Epithelial cell of esophagus (primary cell): ENCODE measurements at regions not wholly inside any gene's neighbourhood (a gene's known extent, or its start where the extent isn't known, plus 50 kb on each side); places are given as distances from the start of the nearest gene placed in this dataset.

ENCODE experiments used
- DNase-seq: peaks from one replicate; pipeline ENCODE4 v3.0.0; 2010; ENCODE audit warnings: low read depth
- H3K4me3 ChIP-seq: 2 replicates; pipeline ENCODE4 v1.5.1; 2011; ENCODE audit warnings: mild to moderate bottlenecking, low read length, control low read depth
- CTCF ChIP-seq: IDR thresholded peaks from 2 replicates; pipeline ENCODE4 v1.5.1; 2011; ENCODE audit warnings: low read depth, mild to moderate bottlenecking, low read length, control low read depth, inconsistent platforms; ENCODE audit not compliant: insufficient read depth; ENCODE audit errors: missing control alignments

- DNase-seq: no peak
- TF ChIP-seq CTCF: no peak
- H3K4me3 ChIP-seq: no peak overlapping the region
Observed at GRCh38 chr6:45715508-45715803, 300.2 kb downstream of the CLIC5 start.

DNA sequence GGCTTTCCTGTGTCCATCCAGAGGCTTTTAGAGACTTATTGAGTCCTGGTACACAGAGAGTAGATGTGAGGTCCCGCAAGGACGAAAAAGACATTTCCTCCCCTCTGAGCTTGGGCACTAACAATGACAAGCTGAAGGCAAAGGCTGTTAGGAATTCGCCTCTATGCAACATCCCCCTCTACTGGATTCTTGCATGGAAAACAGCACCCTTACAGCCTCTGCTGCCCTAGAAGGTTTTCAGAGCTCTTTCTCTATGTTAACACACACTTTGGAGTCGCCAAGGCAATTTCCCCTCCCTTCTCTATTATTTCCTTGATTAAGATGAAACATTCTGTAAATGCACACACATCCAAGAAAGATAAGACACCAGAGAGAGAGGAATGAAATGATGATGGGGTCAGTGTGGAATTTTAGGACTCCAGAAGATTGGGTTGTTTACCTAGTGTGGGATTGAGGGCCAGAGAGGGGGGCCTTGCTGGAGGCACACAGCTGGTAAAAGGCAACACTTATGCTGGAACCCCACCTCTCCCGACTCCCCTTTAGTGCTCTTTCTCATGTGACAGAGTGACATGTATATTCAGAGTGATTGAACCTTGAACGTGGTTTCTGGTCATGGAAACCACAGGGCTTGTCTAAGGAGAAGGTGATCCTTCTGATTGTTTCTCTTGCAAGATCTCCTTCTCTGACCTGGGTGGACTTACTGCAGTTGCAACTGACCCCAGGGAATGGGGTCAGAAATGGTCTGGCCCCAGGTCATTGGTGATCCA is 300.7 kb downstream of the CLIC5 start:
- peak; percentile 98 for TF ChIP-seq CTCF
- peak; percentile 81 for DNase-seq
- no peak overlapping the region for H3K4me3 ChIP-seq

GRCh38 chr6:45714006-45714730 is 301.5 kb downstream of the CLIC5 start:
- no peak for DNase-seq
- no peak overlapping the region for H3K4me3 ChIP-seq
- TF ChIP-seq CTCF: no peak
